Non-pigmented ciliary epithelial cell (primary cell): ENCODE measurements at regions not wholly inside any gene's neighbourhood (a gene's known extent, or its start where the extent isn't known, plus 50 kb on each side); places are given as distances from the start of the nearest gene placed in this dataset.
"Not testable (repeated sequence)": the region's sequence is repeated elsewhere in the genome, so short reads cannot be mapped to it uniquely, and the experiment has no call there.

ENCODE experiments used
- DNase-seq: peaks from one replicate; pipeline ENCODE4 v3.0.0-alpha.2; 2010; ENCODE audit warnings: low read depth

GRCh38 chr2:163949693-163950092, 213.9 kb upstream of the FIGN start:
- no peak for DNase-seq

- DNase-seq: no peak
Observed at GRCh38 chr2:163944347-163944737, 208.5 kb upstream of the FIGN start.

- DNase-seq: no peak
Observed at GRCh38 chr2:163943403-163944346, 207.9 kb upstream of the FIGN start.

- DNase-seq: no peak
Observed at GRCh38 chr2:163934131-163934530, 198.3 kb upstream of the FIGN start.

- DNase-seq: no peak
Observed at GRCh38 chr2:163919717-163920116, 183.9 kb upstream of the FIGN start.

- not testable (repeated sequence) for DNase-seq
Observed at GRCh38 chr2:163914486-163914885, 178.7 kb upstream of the FIGN start.

- not testable (repeated sequence) for DNase-seq
Observed at GRCh38 chr2:163913532-163913944, 177.7 kb upstream of the FIGN start.

GRCh38 chr2:163909411-163910080, 173.7 kb upstream of the FIGN start:
- no peak for DNase-seq

- DNase-seq: no peak
Observed at GRCh38 chr2:163906410-163906809, 170.6 kb upstream of the FIGN start.

GRCh38 chr2:163897799-163898198, 162.0 kb upstream of the FIGN start:
- no peak for DNase-seq

- DNase-seq: not testable (repeated sequence)
Observed at GRCh38 chr2:163893444-163893843, 157.6 kb upstream of the FIGN start.

- no peak for DNase-seq
Observed at GRCh38 chr2:163888591-163888990, 152.8 kb upstream of the FIGN start.

- no peak for DNase-seq
Observed at GRCh38 chr2:163887182-163887581, 151.4 kb upstream of the FIGN start.

- no peak for DNase-seq
Observed at GRCh38 chr2:163884416-163884815, 148.6 kb upstream of the FIGN start.

GRCh38 chr2:163878718-163879117, 142.9 kb upstream of the FIGN start:
- no peak for DNase-seq

- DNase-seq: peak; percentile 2
Observed at GRCh38 chr2:163877316-163877715, 141.5 kb upstream of the FIGN start.

GRCh38 chr2:163863073-163863472, 127.3 kb upstream of the FIGN start:
- DNase-seq: no peak

- no peak for DNase-seq
Observed at GRCh38 chr2:163859951-163860350, 124.1 kb upstream of the FIGN start.

- DNase-seq: no peak
Observed at GRCh38 chr2:163856941-163857340, 121.1 kb upstream of the FIGN start.

- no peak for DNase-seq
Observed at GRCh38 chr2:163852616-163853015, 116.8 kb upstream of the FIGN start.

GRCh38 chr2:163849756-163850435, 114.1 kb upstream of the FIGN start:
- no peak for DNase-seq

GRCh38 chr2:163838890-163839289, 103.1 kb upstream of the FIGN start:
- DNase-seq: no peak

GRCh38 chr2:163836167-163836566, 100.4 kb upstream of the FIGN start:
- DNase-seq: no peak
